ENCODE measurements at regions not wholly inside any gene's neighbourhood (a gene's known extent, or its start where the extent isn't known, plus 50 kb on each side); places are given as distances from the start of the nearest gene placed in this dataset.
A peak's percentile ranks its signal among the peaks of the same experiment; 100 is the strongest.

DNA sequence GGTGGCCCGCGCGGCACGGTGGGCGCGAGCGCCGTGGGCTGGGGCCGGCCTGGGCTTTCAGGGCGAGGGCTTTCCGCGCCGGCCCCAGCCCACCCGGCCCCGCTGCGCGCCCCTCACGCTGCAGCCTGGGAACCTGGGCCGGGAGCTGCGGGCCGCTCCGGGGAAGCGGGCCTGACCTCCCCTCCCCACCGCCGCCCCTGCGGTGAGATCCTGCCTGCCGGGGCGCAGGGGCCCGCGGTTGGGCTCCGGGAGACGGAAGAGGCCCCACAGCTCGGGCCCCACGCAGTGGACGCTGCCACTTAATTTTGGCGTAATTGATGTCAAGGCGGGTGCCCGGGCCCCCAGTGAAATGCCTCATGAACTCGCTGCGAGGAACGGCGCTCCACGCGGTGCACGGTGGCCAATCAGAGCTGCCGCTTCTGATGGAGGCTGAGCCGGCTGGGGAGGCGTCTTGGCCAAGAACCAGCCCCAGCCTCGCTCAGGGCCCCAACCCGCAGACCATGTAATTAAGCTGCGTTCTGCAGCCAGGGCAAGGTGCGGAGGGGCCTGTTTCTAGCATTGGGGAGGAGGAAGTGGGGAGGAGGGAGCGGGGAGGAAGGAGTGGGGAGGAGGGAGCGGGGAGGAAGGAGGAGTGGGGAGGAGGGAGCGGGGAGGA lies 96.1 kb upstream of the BHLHE23 start:
- DNase-seq (ENCODE audit: low read depth): peak; percentile 37
- TF ChIP-seq, protein P1, sequence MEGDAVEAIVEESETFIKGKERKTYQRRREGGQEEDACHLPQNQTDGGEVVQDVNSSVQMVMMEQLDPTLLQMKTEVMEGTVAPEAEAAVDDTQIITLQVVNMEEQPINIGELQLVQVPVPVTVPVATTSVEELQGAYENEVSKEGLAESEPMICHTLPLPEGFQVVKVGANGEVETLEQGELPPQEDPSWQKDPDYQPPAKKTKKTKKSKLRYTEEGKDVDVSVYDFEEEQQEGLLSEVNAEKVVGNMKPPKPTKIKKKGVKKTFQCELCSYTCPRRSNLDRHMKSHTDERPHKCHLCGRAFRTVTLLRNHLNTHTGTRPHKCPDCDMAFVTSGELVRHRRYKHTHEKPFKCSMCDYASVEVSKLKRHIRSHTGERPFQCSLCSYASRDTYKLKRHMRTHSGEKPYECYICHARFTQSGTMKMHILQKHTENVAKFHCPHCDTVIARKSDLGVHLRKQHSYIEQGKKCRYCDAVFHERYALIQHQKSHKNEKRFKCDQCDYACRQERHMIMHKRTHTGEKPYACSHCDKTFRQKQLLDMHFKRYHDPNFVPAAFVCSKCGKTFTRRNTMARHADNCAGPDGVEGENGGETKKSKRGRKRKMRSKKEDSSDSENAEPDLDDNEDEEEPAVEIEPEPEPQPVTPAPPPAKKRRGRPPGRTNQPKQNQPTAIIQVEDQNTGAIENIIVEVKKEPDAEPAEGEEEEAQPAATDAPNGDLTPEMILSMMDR (IDR thresholded peaks at IDR 0.05; ENCODE audit: low read length, missing control alignments): no peak
- peak overlapping the region; percentile 17 for H3K4me3 ChIP-seq (replicated peaks; ENCODE audit: low read depth, low read length)

DNA sequence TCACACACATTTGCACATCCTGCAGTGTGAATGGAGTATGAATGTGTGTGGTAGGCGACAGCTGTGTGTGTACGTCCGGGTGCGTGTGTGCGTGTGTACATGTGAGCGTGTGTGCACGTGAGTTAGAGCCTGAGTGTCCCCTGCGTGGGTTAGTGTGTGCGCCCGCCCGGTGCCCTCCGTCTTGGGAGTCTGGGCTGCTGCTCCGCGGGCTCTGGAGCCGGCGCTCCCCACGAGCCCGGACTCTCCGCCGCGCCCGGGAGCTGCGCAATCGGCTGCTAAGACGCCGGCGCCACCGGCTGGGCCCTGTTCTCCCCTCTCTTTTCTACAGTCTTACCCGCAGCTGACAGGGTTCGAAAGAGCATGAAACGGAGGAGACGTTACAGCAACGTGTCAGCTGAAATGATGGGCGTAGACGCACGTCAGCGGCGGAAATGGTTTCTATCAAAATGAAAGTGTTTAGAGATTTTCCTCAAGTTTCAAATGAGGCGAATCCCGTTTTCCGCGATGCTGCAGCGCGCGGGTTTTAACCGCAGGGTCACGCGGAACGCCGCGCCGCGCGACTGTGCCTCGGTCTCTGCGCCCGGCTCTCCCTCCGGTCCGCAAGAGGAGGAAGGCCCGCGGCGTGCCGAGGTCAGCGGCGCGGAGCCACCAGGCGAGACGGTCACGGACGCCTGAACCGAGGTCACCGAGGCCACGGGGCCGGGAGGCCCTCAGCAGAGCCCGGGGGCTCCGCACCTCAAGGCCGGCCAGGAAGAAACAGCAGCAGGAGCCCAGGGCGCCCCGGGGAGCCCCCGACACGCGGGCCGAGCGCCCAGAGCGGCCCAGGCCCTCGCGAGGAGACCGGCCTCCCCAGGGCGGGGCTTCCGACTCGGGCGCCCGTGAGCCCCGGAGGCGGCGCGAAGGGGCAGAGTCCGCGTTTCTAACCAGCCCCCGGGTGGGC lies 95.3 kb upstream of the BHLHE23 start:
- TF ChIP-seq, protein P1 (IDR thresholded peaks at IDR 0.05; ENCODE audit: low read length, missing control alignments): no peak
- peak; percentile 55 for DNase-seq (ENCODE audit: low read depth)
- H3K4me3 ChIP-seq (replicated peaks; ENCODE audit: low read depth, low read length): peak overlapping the region; percentile 58

DNA sequence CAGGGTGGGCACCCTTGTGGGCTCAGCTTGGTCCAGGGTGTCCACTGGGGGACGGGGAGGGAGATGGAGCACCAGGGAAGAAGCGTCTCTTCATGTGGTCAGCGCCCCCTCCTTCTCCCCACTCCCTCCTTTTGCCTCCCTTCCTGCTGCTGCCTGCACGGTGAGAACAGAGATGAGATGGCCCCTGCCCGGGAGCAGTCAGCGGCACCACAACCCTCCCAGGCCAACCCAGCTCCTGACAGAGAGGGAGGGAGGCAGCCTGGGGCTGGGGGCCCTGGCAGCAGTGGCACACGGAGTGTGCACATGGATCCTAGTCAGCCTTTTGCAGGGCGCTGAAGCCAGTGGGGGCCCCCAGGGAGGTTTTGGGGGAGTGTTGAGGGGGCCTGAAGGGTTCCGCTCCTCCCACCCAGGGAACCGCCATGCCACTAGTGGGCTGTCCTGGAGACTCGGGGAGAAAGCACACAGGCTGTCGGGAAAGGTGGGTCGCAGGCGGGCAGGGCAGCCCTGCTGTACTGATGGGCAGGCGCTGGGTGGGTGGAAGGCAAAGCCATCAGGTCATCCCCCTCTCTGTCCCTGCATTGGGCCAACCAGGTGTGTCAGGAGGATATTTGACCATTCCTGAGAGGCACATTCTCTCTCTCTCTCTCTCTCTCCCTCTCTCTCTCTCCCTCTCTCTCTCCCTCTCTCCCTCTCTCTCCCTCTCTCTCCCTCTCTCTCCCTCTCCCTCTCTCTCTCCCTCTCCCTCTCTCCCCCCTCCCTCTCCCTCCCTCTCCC lies 94.3 kb upstream of the BHLHE23 start:
- no peak overlapping the region for H3K4me3 ChIP-seq (replicated peaks; ENCODE audit: low read depth, low read length)
- TF ChIP-seq, protein P1 (IDR thresholded peaks at IDR 0.05; ENCODE audit: low read length, missing control alignments): no peak
- DNase-seq (ENCODE audit: low read depth): no peak

DNA sequence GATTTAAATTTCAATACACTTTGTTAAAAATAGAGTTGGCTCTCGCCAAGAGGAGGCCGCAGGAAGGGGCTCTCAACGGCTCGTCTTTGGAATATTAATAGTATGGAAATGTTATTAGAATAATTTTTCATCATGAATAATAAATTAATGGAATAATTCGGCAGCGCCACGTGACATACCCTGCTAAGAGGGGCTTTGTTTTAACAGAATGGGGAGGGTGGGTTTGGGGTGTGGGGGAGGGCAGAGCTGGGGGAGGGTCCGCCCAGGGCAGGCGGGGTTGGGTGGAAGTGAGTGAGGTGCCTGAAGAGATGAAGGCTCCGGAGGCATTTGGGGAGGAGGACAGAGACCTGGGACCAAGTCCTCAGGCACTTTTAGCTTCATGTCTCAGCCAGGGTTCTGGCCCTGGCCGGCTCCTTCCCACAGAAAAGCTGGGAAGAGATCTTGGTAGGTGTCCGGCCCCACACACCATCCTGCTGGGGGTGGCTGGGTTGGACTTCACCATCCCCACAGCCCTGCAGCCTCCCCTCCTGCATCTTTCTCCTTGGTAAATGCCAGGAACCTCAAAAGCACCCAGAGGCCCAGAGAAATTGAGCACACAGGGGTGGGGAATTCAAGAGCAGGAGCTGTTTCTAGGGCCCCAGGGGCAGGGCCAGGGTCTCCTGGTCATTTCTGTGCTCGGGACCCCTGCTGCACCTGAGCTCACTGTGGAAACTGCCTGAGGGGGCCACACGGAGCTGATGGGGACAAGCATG lies 93.6 kb upstream of the BHLHE23 start:
- no peak for DNase-seq (ENCODE audit: low read depth)
- TF ChIP-seq, protein P1 (IDR thresholded peaks at IDR 0.05; ENCODE audit: low read length, missing control alignments): no peak
- no peak overlapping the region for H3K4me3 ChIP-seq (replicated peaks; ENCODE audit: low read depth, low read length)

DNA sequence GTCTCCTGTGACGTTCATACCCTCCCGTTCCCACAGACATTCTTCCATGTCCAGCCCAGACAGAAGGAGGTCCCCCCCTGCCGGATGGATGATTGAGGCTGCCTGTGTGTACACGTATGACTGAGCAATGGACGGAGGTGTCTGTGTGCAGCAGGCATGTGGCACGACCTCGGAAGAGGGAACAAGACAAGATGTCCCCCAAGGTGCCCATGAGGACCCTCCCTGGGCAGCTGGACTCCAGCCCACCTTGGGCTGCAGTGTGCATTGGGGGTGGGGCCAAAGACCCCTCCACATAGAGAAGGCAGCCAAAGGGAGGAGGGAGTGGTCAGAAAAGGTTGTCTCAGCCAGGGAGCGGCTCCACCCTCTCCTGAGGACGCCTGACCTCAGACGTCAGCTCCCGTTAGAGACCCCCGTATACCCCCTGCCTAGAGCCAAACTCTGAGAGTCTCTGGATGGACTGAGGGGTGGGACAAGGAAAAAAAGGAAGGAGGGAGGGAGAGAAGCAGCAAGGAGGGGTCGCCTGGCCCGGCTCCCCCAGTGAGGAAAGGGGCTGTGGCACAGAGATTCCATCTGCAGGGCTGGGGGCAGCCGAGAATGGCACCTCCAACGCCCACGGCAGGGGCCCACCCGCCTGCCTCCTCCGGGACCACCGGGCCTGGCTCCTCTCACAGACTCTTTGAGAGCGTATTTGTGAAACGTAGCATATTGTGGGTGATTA lies 92.9 kb upstream of the BHLHE23 start:
- no peak overlapping the region for H3K4me3 ChIP-seq (replicated peaks; ENCODE audit: low read depth, low read length)
- no peak for DNase-seq (ENCODE audit: low read depth)
- TF ChIP-seq, protein P1 (IDR thresholded peaks at IDR 0.05; ENCODE audit: low read length, missing control alignments): no peak
